ENCODE measurements at regions not wholly inside any gene's neighbourhood (a gene's known extent, or its start where the extent isn't known, plus 50 kb on each side); places are given as distances from the start of the nearest gene placed in this dataset.

GRCh38 chr16:72312828-72313227 lies 140.9 kb upstream of the PMFBP1 start (continued):
- no peak for TF ChIP-seq REPIN1 (tag by site-specific recombination; IDR thresholded peaks at IDR 0.05; ENCODE audit: low read depth)
- no peak for TF ChIP-seq RBAK (tag by site-specific recombination; IDR thresholded peaks at IDR 0.05)

- ChIA-PET CTCF (no interaction called here), POLR2A (no interaction called here)
- Histone ChIP-seq H3K27ac (ENCODE audit: extremely low read depth, low read depth, low read length) (no peak overlapping the region), H3K4me3 (ENCODE audit: low read depth, low read length) (no peak overlapping the region), H3K4me1 (ENCODE audit: control insufficient read depth, insufficient read depth, low read length) (no peaks in the 10 kb centered on the region), H3K9me3 (ENCODE audit: control insufficient read depth, insufficient read depth, low read depth, low read length) (no peaks in the 10 kb centered on the region), H3K36me3 (ENCODE audit: control insufficient read depth in 2 of 2, insufficient read depth in 1 of 2, low read length in 2 of 2) (no peaks in the 10 kb centered on the region)
- TF ChIP-seq ZNF148 (tag by site-specific recombination; IDR thresholded peaks at IDR 0.05; ENCODE audit: borderline replicate concordance) (no peak), ZBTB6 (tag by site-specific recombination; IDR thresholded peaks at IDR 0.05) (no peak), ZNF701 (tag by site-specific recombination; IDR thresholded peaks at IDR 0.05) (no peak), ZSCAN16 (tag by site-specific recombination; IDR thresholded peaks at IDR 0.05) (no peak), SP3 (tag by site-specific recombination; IDR thresholded peaks at IDR 0.05) (no peak), ZNF362 (tag by site-specific recombination; IDR thresholded peaks at IDR 0.05) (no peak), ZNF175 (tag by site-specific recombination; IDR thresholded peaks at IDR 0.05) (no peak), ZNF18 (tag by site-specific recombination; IDR thresholded peaks at IDR 0.05) (no peak)
Measured at GRCh38 chr16:72311426-72311825, 139.5 kb upstream of the PMFBP1 start.

- H3K36me3 ChIP-seq (ENCODE audit: control insufficient read depth in 2 of 2, insufficient read depth in 1 of 2, low read length in 2 of 2): no peaks in the 10 kb centered on the region
- CTCF ChIA-PET: interaction anchor here (0.7 kb wide), 1 partner anchor 91 kb away, joined by 3 read pairs; no protein-coding TSS in a partner anchor
- TF ChIP-seq ZNF791 (tag by site-specific recombination; IDR thresholded peaks at IDR 0.05): no peak
- TF ChIP-seq KLF10 (tag by site-specific recombination; IDR thresholded peaks at IDR 0.05): no peak
- H3K9me3 ChIP-seq (ENCODE audit: control insufficient read depth, insufficient read depth, low read depth, low read length): no peaks in the 10 kb centered on the region
- POLR2A ChIA-PET: no interaction called here
- H3K4me1 ChIP-seq (ENCODE audit: control insufficient read depth, insufficient read depth, low read length): no peaks in the 10 kb centered on the region
- H3K27ac ChIP-seq (ENCODE audit: extremely low read depth, low read depth, low read length): no peak overlapping the region
- no peak overlapping the region for H3K4me3 ChIP-seq (ENCODE audit: low read depth, low read length)
Measured at GRCh38 chr16:72309001-72309400, 137.0 kb upstream of the PMFBP1 start.

GRCh38 chr16:72308396-72308795 lies 136.4 kb upstream of the PMFBP1 start:
- no peaks in the 10 kb centered on the region for H3K36me3 ChIP-seq (ENCODE audit: control insufficient read depth in 2 of 2, insufficient read depth in 1 of 2, low read length in 2 of 2)
- ChIA-PET POLR2A (no interaction called here), CTCF (interaction anchor here (0.7 kb wide), 1 partner anchor 524 kb away, joined by 4 read pairs; no protein-coding TSS in a partner anchor)
- H3K4me3 ChIP-seq (ENCODE audit: low read depth, low read length): no peak overlapping the region
- no peaks in the 10 kb centered on the region for H3K4me1 ChIP-seq (ENCODE audit: control insufficient read depth, insufficient read depth, low read length)
- TF ChIP-seq GLI4 (tag by site-specific recombination; IDR thresholded peaks at IDR 0.05) (no peak), ZNF837 (tag by site-specific recombination; IDR thresholded peaks at IDR 0.05) (no peak)
- H3K27ac ChIP-seq (ENCODE audit: extremely low read depth, low read depth, low read length): no peak overlapping the region
- no peaks in the 10 kb centered on the region for H3K9me3 ChIP-seq (ENCODE audit: control insufficient read depth, insufficient read depth, low read depth, low read length)
